K562 (cell line): ENCODE measurements at regions not wholly inside any gene's neighbourhood (a gene's known extent, or its start where the extent isn't known, plus 50 kb on each side); places are given as distances from the start of the nearest gene placed in this dataset.

Experiments
- ATAC-seq: fragments of 200-7000 bp; cut with Tn5 transposase; 3 replicates; pipeline ENCODE4 v1.9.1; 2020; ENCODE audit warnings: moderate library complexity
- BruUV-seq: library from RNA; stranded (reverse); fragments of 400-500 nt; replicated peaks from 2 replicates; lab custom pipeline; 2021; lab: Mats Ljungman, UMichigan
- CTCF ChIA-PET: fragments of 300-600 bp; formaldehyde crosslinking; extraction: SDS; loops from one replicate; lab custom pipeline; 2021; ENCODE audit warnings: low intra/inter-chr PET ratio; lab: Yijun Ruan, JAX
- POLR2A ChIA-PET: fragments of 300-600, 350-650 bp; sonication (Branson Sonifier 250); formaldehyde crosslinking; extraction: SDS; loops from one replicate; lab custom pipeline; 2021; ENCODE audit warnings: antibody characterized with exemption, inconsistent platforms; lab: Yijun Ruan, JAX
- DNase-seq, 4 experiments: peaks; one replicate each; pipeline versions ENCODE4 v3.0.0 to v3.0.0-alpha.2; 2011 to 2018; ENCODE audit warnings: low spot score in 3 of 4, mixed read lengths in 3 of 4; ENCODE audit errors: extremely low read depth in 1 of 4
- FAIRE-seq: peaks from 2 replicates; lab custom pipeline; 2011; peaks lifted over from hg19 to GRCh38; lab: Jason Lieb, UNC
- H2AFZ ChIP-seq: 2 replicates; pipeline ENCODE4 v1.6.0; 2011; ENCODE audit warnings: low read depth, low read length, control low read depth, inconsistent platforms
- H3K27ac ChIP-seq: fragments of 200-600 bp; 3 replicates; pipeline ENCODE4 v1.8.0; 2011; ENCODE audit warnings: low read depth, mild to moderate bottlenecking, control low read depth, inconsistent platforms, low read length, moderate library complexity, mixed read lengths; ENCODE audit errors: extremely low read depth
- H3K27me3 ChIP-seq, 2 experiments: fragments of 300-600 bp in 1 of 2; 2 replicates in 1 of 2; 3 replicates in 1 of 2; pipeline versions ENCODE4 v1.6.0 to v1.8.0; 2011; ENCODE audit warnings: inconsistent platforms in 2 of 2, low read length in 2 of 2, mild to moderate bottlenecking in 1 of 2, mixed read lengths in 1 of 2, moderate library complexity in 1 of 2; ENCODE audit not compliant: control insufficient read depth in 2 of 2, insufficient read depth in 2 of 2
- H3K36me3 ChIP-seq: fragments of 300-600 bp; 3 replicates; pipeline ENCODE4 v1.8.0; 2011; ENCODE audit warnings: mild to moderate bottlenecking, low read length, inconsistent platforms; ENCODE audit not compliant: control insufficient read depth, insufficient read depth
- H3K4me1 ChIP-seq, 2 experiments: fragments of 200-600 bp in 1 of 2; replicated peaks in 1 of 2; 2 replicates in 1 of 2; 3 replicates in 1 of 2; pipeline versions ENCODE4 v1.5.1 to v1.8.0; 2011; ENCODE audit warnings: inconsistent platforms in 2 of 2, low read length in 2 of 2, mild to moderate bottlenecking in 1 of 2, mixed read lengths in 1 of 2, moderate library complexity in 1 of 2; ENCODE audit not compliant: control insufficient read depth in 2 of 2, insufficient read depth in 2 of 2
- H3K4me2 ChIP-seq: 2 replicates; pipeline ENCODE4 v1.6.1; 2011; ENCODE audit warnings: low read length, control low read depth, inconsistent platforms, mixed read lengths; ENCODE audit not compliant: insufficient read depth
- H3K4me3 ChIP-seq: fragments of 200-600 bp; sonication (generic), shearing (Covaris generic); 2 replicates; pipeline ENCODE4 v1.5.1; 2016; ENCODE audit warnings: control low read depth, inconsistent platforms
- H3K79me2 ChIP-seq: fragments of 200-600 bp; 3 replicates; pipeline ENCODE4 v1.8.0; 2011; ENCODE audit warnings: low read length, inconsistent platforms; ENCODE audit not compliant: control insufficient read depth, insufficient read depth
- H3K9ac ChIP-seq, 2 experiments: 2 replicates each; pipeline versions ENCODE4 v1.6.0 to v1.6.1; 2011; ENCODE audit warnings: low read depth in 2 of 2, low read length in 2 of 2, control low read depth in 1 of 2, inconsistent platforms in 1 of 2, mild to moderate bottlenecking in 1 of 2, mixed read lengths in 1 of 2; ENCODE audit not compliant: insufficient read depth in 1 of 2
- H3K9me1 ChIP-seq: one replicate; pipeline ENCODE4 v1.6.0; 2011; ENCODE audit warnings: inconsistent platforms, mild to moderate bottlenecking, low read length, moderate library complexity; ENCODE audit not compliant: control insufficient read depth, insufficient read depth
- H3K9me3 ChIP-seq: replicated peaks from 2 replicates; pipeline ENCODE4 v1.5.1; 2011; ENCODE audit warnings: low read depth, low read length, inconsistent platforms; ENCODE audit not compliant: control insufficient read depth, insufficient read depth
- H4K20me1 ChIP-seq: replicated peaks from 2 replicates; pipeline ENCODE4 v1.6.1; 2011; ENCODE audit warnings: low read length, inconsistent platforms, mixed read lengths; ENCODE audit not compliant: control insufficient read depth, insufficient read depth
- BMI1 ChIP-seq: fragments of 150-350 bp; IDR thresholded peaks from 2 replicates; pipeline ENCODE4 v1.6.1; 2014; ENCODE audit warnings: low read length
- CTBP1 ChIP-seq: fragments of 450-650 bp; IDR thresholded peaks from 2 replicates; pipeline ENCODE4 v1.6.1; 2016; ENCODE audit warnings: borderline replicate concordance
- DNMT1 ChIP-seq: fragments of 450-650 bp; IDR thresholded peaks from 2 replicates; pipeline ENCODE4 v1.6.1; 2016; ENCODE audit warnings: antibody characterized with exemption, mild to moderate bottlenecking
- LEF1 ChIP-seq: fragments of 450-650 bp; IDR thresholded peaks from 2 replicates; pipeline ENCODE4 v1.6.1; 2016; ENCODE audit warnings: mild to moderate bottlenecking
- MCM2 ChIP-seq: fragments of 450-650 bp; IDR thresholded peaks from 2 replicates; pipeline ENCODE4 v1.6.1; 2017; ENCODE audit warnings: low read depth, mild to moderate bottlenecking
- NEUROD1 ChIP-seq: fragments of 150-350 bp; IDR thresholded peaks from 2 replicates; pipeline ENCODE4 v1.6.1; 2014; ENCODE audit warnings: borderline replicate concordance, low read length, low read depth; ENCODE audit not compliant: partially characterized antibody
- PTBP1 ChIP-seq: fragments of 200-400 bp; formaldehyde crosslinking; IDR thresholded peaks from 2 replicates; pipeline ENCODE4 v1.6.1; 2017; ENCODE audit warnings: low read depth, low read length
- PYGO2 ChIP-seq: fragments of 450-650 bp; IDR thresholded peaks from 2 replicates; pipeline ENCODE4 v1.6.1; 2016; ENCODE audit warnings: mild to moderate bottlenecking, missing genetic modification characterization, moderate library complexity, missing compliant biosample characterization
- RBM14 ChIP-seq: fragments of 200-400 bp; formaldehyde crosslinking; IDR thresholded peaks from 2 replicates; pipeline ENCODE4 v1.6.1; 2018; ENCODE audit warnings: low read depth, mild to moderate bottlenecking, low read length, moderate library complexity, borderline replicate concordance; ENCODE audit not compliant: insufficient read depth
- SIN3A ChIP-seq, 2 experiments: fragments of 150-350 bp in 1 of 2; IDR thresholded peaks; 2 replicates each; pipeline ENCODE4 v1.6.1; 2011 to 2016; ENCODE audit warnings: borderline replicate concordance in 2 of 2, low read depth in 2 of 2, low read length in 2 of 2, mild to moderate bottlenecking in 2 of 2, moderate library complexity in 2 of 2; ENCODE audit not compliant: control insufficient read depth in 1 of 2
- STAT5A ChIP-seq: IDR thresholded peaks from 2 replicates; pipeline ENCODE4 v1.6.1; 2012; ENCODE audit warnings: low read length, inconsistent platforms, borderline replicate concordance
- ZNF354B ChIP-seq: fragments of 250-450 bp; sonication (Bioruptor Pico); IDR thresholded peaks from 2 replicates; pipeline ENCODE4 v1.4.0; 2020
- ZNF431 ChIP-seq: sonication (generic); formaldehyde crosslinking; IDR thresholded peaks from 2 replicates; pipeline ENCODE4 v1.8.0; 2022; ENCODE audit warnings: mild to moderate bottlenecking, missing genetic modification reagents
- ZNF778 ChIP-seq: fragments of 450-650 bp; formaldehyde crosslinking; IDR thresholded peaks from 2 replicates; pipeline ENCODE4 v1.4.0; 2020; ENCODE audit warnings: mild to moderate bottlenecking, moderate library complexity
- WGBS: fragments of 100-300 bp; shearing (Covaris generic); methylation state at CpG from one replicate; pipeline ENCODE4 v1.1.6; 2016; ENCODE audit warnings: low coverage, mixed read lengths; ENCODE audit not compliant: insufficient coverage; ENCODE audit errors: missing lambda C conversion rate; 5-methylcytosine and 5-hydroxymethylcytosine counted together
- in situ Hi-C: fragments of 300-500 bp; cut with MboI; formaldehyde crosslinking; loops from 4 replicates; pipeline ENCODE4 v1.15.0; 2018; ENCODE audit warnings: inconsistent platforms, mixed read lengths
- intact Hi-C: fragments of 100-400 bp; cut with micrococcal nuclease; formaldehyde crosslinking; loops from 2 replicates; pipeline ENCODE4 v1.14.2; 2022
- TF ChIP-seq, protein P1 (sequence below): fragments of 250-450 bp; sonication (Bioruptor Pico); IDR thresholded peaks from 2 replicates; pipeline ENCODE4 v1.5.0; 2021
- TF ChIP-seq, protein P2 (sequence below): fragments of 250-450 bp; sonication (Bioruptor Pico); IDR thresholded peaks from 2 replicates; pipeline ENCODE4 v1.9.0; 2021; ENCODE audit warnings: mild to moderate bottlenecking, inconsistent platforms
- TF ChIP-seq, protein P3 (sequence below): sonication (generic); formaldehyde crosslinking; IDR thresholded peaks from 2 replicates; pipeline ENCODE4 v1.8.1; 2023; ENCODE audit warnings: mild to moderate bottlenecking, missing genetic modification reagents

DNA sequence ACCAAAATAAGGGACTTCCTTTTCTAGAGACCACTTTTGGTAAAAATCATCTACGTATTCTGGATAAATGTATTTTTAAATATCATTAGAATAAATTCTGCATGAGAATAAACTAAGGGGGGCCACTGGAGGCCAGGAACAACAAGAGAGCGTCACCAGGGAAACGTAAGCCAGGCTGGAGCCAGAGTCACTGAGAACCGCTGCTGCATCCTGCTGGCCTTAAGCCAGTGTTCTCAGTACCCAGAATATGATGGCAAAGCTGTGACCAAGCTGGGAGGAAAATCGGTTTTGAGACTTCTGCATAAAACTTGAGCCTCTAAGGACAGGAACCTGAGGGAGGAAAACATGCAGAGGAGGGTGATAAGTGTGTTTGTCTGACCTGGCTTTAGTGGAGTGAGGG is 63.0 kb upstream of the FAM9A start:
- no peaks in the 10 kb centered on the region for H3K4me1 ChIP-seq
- TF ChIP-seq SIN3A (IDR thresholded peaks at IDR 0.05; ENCODE audit: borderline replicate concordance in 2 of 2, control insufficient read depth in 1 of 2, low read depth in 2 of 2, low read length in 2 of 2) (no peak), LEF1 (no peak), DNMT1 (no peak), ZNF354B (no peak), STAT5A (no peak), PYGO2 (tag) (no peak), ZNF778 (CRISPR knock-in tag) (no peak), MCM2 (no peak), NEUROD1 (no peak), RBM14 (no peak), ZNF431 (CRISPR knock-in tag) (no peak), PTBP1 (no peak), BMI1 (no peak), CTBP1 (no peak)
- TF ChIP-seq, protein P1, sequence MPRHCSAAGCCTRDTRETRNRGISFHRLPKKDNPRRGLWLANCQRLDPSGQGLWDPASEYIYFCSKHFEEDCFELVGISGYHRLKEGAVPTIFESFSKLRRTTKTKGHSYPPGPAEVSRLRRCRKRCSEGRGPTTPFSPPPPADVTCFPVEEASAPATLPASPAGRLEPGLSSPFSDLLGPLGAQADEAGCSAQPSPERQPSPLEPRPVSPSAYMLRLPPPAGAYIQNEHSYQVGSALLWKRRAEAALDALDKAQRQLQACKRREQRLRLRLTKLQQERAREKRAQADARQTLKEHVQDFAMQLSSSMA (CRISPR knock-in tag) = no peak
- TF ChIP-seq, protein P2, sequence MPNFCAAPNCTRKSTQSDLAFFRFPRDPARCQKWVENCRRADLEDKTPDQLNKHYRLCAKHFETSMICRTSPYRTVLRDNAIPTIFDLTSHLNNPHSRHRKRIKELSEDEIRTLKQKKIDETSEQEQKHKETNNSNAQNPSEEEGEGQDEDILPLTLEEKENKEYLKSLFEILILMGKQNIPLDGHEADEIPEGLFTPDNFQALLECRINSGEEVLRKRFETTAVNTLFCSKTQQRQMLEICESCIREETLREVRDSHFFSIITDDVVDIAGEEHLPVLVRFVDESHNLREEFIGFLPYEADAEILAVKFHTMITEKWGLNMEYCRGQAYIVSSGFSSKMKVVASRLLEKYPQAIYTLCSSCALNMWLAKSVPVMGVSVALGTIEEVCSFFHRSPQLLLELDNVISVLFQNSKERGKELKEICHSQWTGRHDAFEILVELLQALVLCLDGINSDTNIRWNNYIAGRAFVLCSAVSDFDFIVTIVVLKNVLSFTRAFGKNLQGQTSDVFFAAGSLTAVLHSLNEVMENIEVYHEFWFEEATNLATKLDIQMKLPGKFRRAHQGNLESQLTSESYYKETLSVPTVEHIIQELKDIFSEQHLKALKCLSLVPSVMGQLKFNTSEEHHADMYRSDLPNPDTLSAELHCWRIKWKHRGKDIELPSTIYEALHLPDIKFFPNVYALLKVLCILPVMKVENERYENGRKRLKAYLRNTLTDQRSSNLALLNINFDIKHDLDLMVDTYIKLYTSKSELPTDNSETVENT = no peak
- TF ChIP-seq, protein P3, sequence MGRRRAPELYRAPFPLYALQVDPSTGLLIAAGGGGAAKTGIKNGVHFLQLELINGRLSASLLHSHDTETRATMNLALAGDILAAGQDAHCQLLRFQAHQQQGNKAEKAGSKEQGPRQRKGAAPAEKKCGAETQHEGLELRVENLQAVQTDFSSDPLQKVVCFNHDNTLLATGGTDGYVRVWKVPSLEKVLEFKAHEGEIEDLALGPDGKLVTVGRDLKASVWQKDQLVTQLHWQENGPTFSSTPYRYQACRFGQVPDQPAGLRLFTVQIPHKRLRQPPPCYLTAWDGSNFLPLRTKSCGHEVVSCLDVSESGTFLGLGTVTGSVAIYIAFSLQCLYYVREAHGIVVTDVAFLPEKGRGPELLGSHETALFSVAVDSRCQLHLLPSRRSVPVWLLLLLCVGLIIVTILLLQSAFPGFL (CRISPR knock-in tag) = no peak
- DNase-seq (no peak), FAIRE-seq (no peak), ATAC-seq (no peak)
- H3K9me1 ChIP-seq = no peaks in the 10 kb centered on the region
- whole genome bisulfite sequencing = 0% methylated on average over 4 of the region's 5 CpGs
- no peak overlapping the region for H3K4me2 ChIP-seq
- in situ Hi-C loops = no loop called here
- H3K9me3 ChIP-seq = no peaks in the 10 kb centered on the region
- H3K4me3 ChIP-seq = no peak overlapping the region
- no peak overlapping the region for H3K9ac ChIP-seq
- POLR2A ChIA-PET = no interaction called here
- CTCF ChIA-PET = no interaction called here
- BruUV-seq = no TSS peak
- H2AFZ ChIP-seq = no peak overlapping the region
- no peaks in the 10 kb centered on the region for H3K36me3 ChIP-seq
- H3K27me3 ChIP-seq = no peaks in the 10 kb centered on the region
- no peaks in the 10 kb centered on the region for H4K20me1 ChIP-seq
- H3K79me2 ChIP-seq = no peaks in the 10 kb centered on the region
- intact Hi-C loops = no loop called here
- H3K27ac ChIP-seq = no peak overlapping the region
